Erythroblast (primary cell): ENCODE measurements at regions not wholly inside any gene's neighbourhood (a gene's known extent, or its start where the extent isn't known, plus 50 kb on each side); places are given as distances from the start of the nearest gene placed in this dataset.

ENCODE experiments used
- GATA1 ChIP-seq: IDR thresholded peaks from 2 replicates; pipeline ENCODE4 v1.6.1; 2011; ENCODE audit warnings: low read depth, mild to moderate bottlenecking, control low read depth, low read length, moderate library complexity
- POLR2A ChIP-seq: IDR thresholded peaks from 2 replicates; pipeline ENCODE4 v1.6.1; 2011; ENCODE audit warnings: mild to moderate bottlenecking, low read length

- TF ChIP-seq POLR2A (no peak), GATA1 (no peak)
Observed at GRCh38 chr12:24055747-24056146, 106.3 kb upstream of the SOX5 start.
